Muscle layer of colon (tissue), 2 donors: ENCODE measurements at regions not wholly inside any gene's neighbourhood (a gene's known extent, or its start where the extent isn't known, plus 50 kb on each side); places are given as distances from the start of the nearest gene placed in this dataset.
"Not testable (repeated sequence)": the region's sequence is repeated elsewhere in the genome, so short reads cannot be mapped to it uniquely, and the experiment has no call there.

Experiments used
- H3K27ac ChIP-seq: one replicate; pipeline ENCODE4 v1.7.0; 2013; ENCODE audit warnings: low read depth, mild to moderate bottlenecking, low read length, moderate library complexity
- H3K27me3 ChIP-seq, 2 donors: one replicate each; pipeline ENCODE4 v1.7.0; 2013; ENCODE audit warnings: low read length in 2 of 2, mild to moderate bottlenecking in 2 of 2; ENCODE audit not compliant: insufficient read depth in 2 of 2, control insufficient read depth in 1 of 2
- H3K36me3 ChIP-seq: one replicate; pipeline ENCODE4 v1.7.0; 2013; ENCODE audit warnings: mild to moderate bottlenecking, low read length; ENCODE audit not compliant: insufficient read depth
- H3K4me1 ChIP-seq: one replicate; pipeline ENCODE4 v1.7.0; 2013; ENCODE audit warnings: mild to moderate bottlenecking, low read length; ENCODE audit not compliant: insufficient read depth
- H3K4me3 ChIP-seq, 2 donors: one replicate each; pipeline ENCODE4 v1.7.0; 2013; ENCODE audit warnings: low read length in 2 of 2, low read depth in 1 of 2, mild to moderate bottlenecking in 1 of 2, moderate library complexity in 1 of 2
- H3K9ac ChIP-seq: one replicate; pipeline ENCODE4 v1.7.0; 2013; ENCODE audit warnings: low read length
- H3K9me3 ChIP-seq: one replicate; pipeline ENCODE4 v1.7.0; 2013; ENCODE audit warnings: mild to moderate bottlenecking, low read length
- donor health status: abdominal sarcoma.
- donor health status: Adenocarcinoma of cecum.

GRCh38 chr1:118459871-118460270, 274.8 kb upstream of the SPAG17 start:
- H3K4me1 ChIP-seq: no peaks in the 10 kb centered on the region
- H3K27ac ChIP-seq: no peak overlapping the region
- H3K36me3 ChIP-seq: no peaks in the 10 kb centered on the region
- H3K9ac ChIP-seq: no peak overlapping the region
- no peaks in the 10 kb centered on the region for H3K27me3 ChIP-seq
- no peak overlapping the region for H3K4me3 ChIP-seq
- no peaks in the 10 kb centered on the region for H3K9me3 ChIP-seq

GRCh38 chr1:118453856-118454255, 268.8 kb upstream of the SPAG17 start:
- not testable (repeated sequence) for H3K9ac ChIP-seq, H3K27ac ChIP-seq, H3K27me3 ChIP-seq, H3K4me1 ChIP-seq, H3K9me3 ChIP-seq, H3K4me3 ChIP-seq, H3K36me3 ChIP-seq

GRCh38 chr1:118445156-118445555, 260.1 kb upstream of the SPAG17 start:
- Histone ChIP-seq H3K9ac (no peak overlapping the region), H3K4me1 (no peaks in the 10 kb centered on the region), H3K27me3 (no peaks in the 10 kb centered on the region), H3K9me3 (no peaks in the 10 kb centered on the region), H3K4me3 (no peak overlapping the region), H3K36me3 (no peaks in the 10 kb centered on the region), H3K27ac (no peak overlapping the region)

- Histone ChIP-seq H3K9ac (no peak overlapping the region), H3K27ac (no peak overlapping the region), H3K9me3 (no peaks in the 10 kb centered on the region), H3K36me3 (no peaks in the 10 kb centered on the region), H3K4me1 (no peaks in the 10 kb centered on the region), H3K27me3 (no peaks in the 10 kb centered on the region), H3K4me3 (no peak overlapping the region)
Observed at GRCh38 chr1:118442214-118442613, 257.2 kb upstream of the SPAG17 start.

- H3K9ac ChIP-seq: no peak overlapping the region
- no peak overlapping the region for H3K4me3 ChIP-seq
- H3K9me3 ChIP-seq: no peaks in the 10 kb centered on the region
- H3K27ac ChIP-seq: no peak overlapping the region
- H3K36me3 ChIP-seq: no peaks in the 10 kb centered on the region
- no peaks in the 10 kb centered on the region for H3K27me3 ChIP-seq
- H3K4me1 ChIP-seq: no peaks in the 10 kb centered on the region
Observed at GRCh38 chr1:118437664-118438063, 252.6 kb upstream of the SPAG17 start.

GRCh38 chr1:118429856-118430255, 244.8 kb upstream of the SPAG17 start:
- Histone ChIP-seq H3K27ac (no peak overlapping the region), H3K9ac (no peak overlapping the region), H3K4me1 (no peaks in the 10 kb centered on the region), H3K4me3 (no peak overlapping the region), H3K9me3 (no peaks in the 10 kb centered on the region), H3K27me3 (no peaks in the 10 kb centered on the region), H3K36me3 (no peaks in the 10 kb centered on the region)

- Histone ChIP-seq H3K9me3 (no peaks in the 10 kb centered on the region), H3K9ac (no peak overlapping the region), H3K27ac (no peak overlapping the region), H3K4me3 (no peak overlapping the region), H3K27me3 (no peaks in the 10 kb centered on the region), H3K36me3 (no peaks in the 10 kb centered on the region), H3K4me1 (no peaks in the 10 kb centered on the region)
Observed at GRCh38 chr1:118421868-118422350, 236.9 kb upstream of the SPAG17 start.

- no peak overlapping the region for H3K27ac ChIP-seq
- H3K27me3 ChIP-seq: no peaks in the 10 kb centered on the region
- no peaks in the 10 kb centered on the region for H3K36me3 ChIP-seq
- H3K4me1 ChIP-seq: no peaks in the 10 kb centered on the region
- H3K4me3 ChIP-seq: no peak overlapping the region
- no peak overlapping the region for H3K9ac ChIP-seq
- no peaks in the 10 kb centered on the region for H3K9me3 ChIP-seq
Observed at GRCh38 chr1:118404024-118404423, 219.0 kb upstream of the SPAG17 start.

GRCh38 chr1:118397496-118397859, 212.4 kb upstream of the SPAG17 start:
- no peak overlapping the region for H3K4me3 ChIP-seq
- H3K9ac ChIP-seq: no peak overlapping the region

GRCh38 chr1:118396829-118397495, 211.9 kb upstream of the SPAG17 start:
- Histone ChIP-seq H3K27ac (no peak overlapping the region), H3K9ac (no peak overlapping the region), H3K27me3 (no peaks in the 10 kb centered on the region)

More at GRCh38 chr1:118397496-118397859, 212.4 kb upstream of the SPAG17 start:
- Histone ChIP-seq H3K9me3 (no peaks in the 10 kb centered on the region), H3K36me3 (no peaks in the 10 kb centered on the region), H3K4me1 (no peaks in the 10 kb centered on the region), H3K27ac (no peak overlapping the region), H3K27me3 (no peaks in the 10 kb centered on the region)

GRCh38 chr1:118396279-118396678, 211.3 kb upstream of the SPAG17 start:
- Histone ChIP-seq H3K27ac (no peak overlapping the region), H3K4me1 (no peaks in the 10 kb centered on the region)

More at GRCh38 chr1:118396829-118397495, 211.9 kb upstream of the SPAG17 start:
- no peak overlapping the region for H3K4me3 ChIP-seq
- H3K36me3 ChIP-seq: no peaks in the 10 kb centered on the region
- no peaks in the 10 kb centered on the region for H3K4me1 ChIP-seq
- H3K9me3 ChIP-seq: no peaks in the 10 kb centered on the region

GRCh38 chr1:118395430-118395991, 210.5 kb upstream of the SPAG17 start:
- Histone ChIP-seq H3K9me3 (no peaks in the 10 kb centered on the region), H3K36me3 (no peaks in the 10 kb centered on the region), H3K9ac (no peak overlapping the region), H3K4me3 (no peak overlapping the region), H3K27ac (no peak overlapping the region), H3K27me3 (no peaks in the 10 kb centered on the region), H3K4me1 (no peaks in the 10 kb centered on the region)

More at GRCh38 chr1:118396279-118396678, 211.3 kb upstream of the SPAG17 start:
- Histone ChIP-seq H3K36me3 (no peaks in the 10 kb centered on the region), H3K9me3 (no peaks in the 10 kb centered on the region), H3K9ac (no peak overlapping the region), H3K4me3 (no peak overlapping the region), H3K27me3 (no peaks in the 10 kb centered on the region)
